ENCODE measurements at regions not wholly inside any gene's neighbourhood (a gene's known extent, or its start where the extent isn't known, plus 50 kb on each side); places are given as distances from the start of the nearest gene placed in this dataset.

- FAIRE-seq = no peak
Observed at GRCh38 chr4:116400480-116400879, 684.9 kb downstream of the TRAM1L1 start.

DNA sequence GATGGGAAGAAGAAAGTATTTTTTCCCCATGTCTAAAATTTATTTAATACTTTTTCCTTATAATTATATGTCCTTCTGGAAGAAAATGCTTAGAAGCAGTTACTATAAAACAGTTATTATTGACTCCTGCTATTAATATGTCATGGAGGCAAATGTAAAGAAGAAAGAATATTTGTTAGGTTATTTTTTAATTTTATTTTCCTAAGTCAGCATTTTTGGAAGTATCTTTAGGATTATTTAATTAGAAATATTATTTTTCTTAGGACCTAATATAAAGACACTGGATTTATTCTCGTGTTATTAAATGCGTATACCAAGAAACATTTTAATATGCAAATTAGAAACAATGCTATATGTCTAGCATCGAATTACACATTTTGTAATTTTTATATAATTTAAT, 687.7 kb downstream of the TRAM1L1 start:
- no peak for FAIRE-seq

DNA sequence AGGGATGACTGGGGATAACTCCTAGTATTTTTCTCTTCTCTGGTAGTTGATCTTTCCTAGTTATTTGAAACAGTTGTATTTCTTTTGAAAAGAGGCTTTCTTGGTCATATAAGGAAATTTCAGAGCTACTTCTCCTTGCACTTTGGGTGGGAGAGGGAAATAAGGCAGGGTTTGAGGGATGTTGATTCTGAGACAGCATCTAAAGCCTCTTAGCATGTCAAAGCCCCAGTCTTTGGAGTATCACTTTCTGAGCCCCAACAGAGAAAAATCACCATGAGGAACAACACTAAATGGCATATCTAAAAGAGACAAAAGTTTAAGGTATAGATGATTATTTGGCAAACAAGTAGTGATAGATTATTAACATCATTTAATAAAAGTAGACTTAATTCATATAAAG, 688.1 kb downstream of the TRAM1L1 start:
- no peak for FAIRE-seq

DNA sequence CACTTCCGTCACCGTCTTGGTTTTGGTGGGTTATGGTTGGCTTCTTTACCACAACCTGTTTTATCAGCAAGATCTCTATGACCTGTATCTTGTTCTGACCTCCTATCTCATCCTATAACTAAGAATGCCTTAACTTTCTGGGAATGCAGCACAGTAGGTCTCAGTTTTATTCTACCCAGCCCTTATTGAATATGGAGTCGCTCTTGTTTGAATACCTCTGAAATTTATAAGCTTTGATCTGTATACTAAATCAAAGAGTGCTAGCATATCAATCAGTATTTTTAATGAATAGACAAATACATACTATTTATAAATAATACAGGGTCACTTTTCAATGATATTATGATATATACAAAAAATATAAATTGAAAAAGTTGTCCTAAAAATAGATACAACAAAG, 690.0 kb downstream of the TRAM1L1 start:
- FAIRE-seq = no peak

DNA sequence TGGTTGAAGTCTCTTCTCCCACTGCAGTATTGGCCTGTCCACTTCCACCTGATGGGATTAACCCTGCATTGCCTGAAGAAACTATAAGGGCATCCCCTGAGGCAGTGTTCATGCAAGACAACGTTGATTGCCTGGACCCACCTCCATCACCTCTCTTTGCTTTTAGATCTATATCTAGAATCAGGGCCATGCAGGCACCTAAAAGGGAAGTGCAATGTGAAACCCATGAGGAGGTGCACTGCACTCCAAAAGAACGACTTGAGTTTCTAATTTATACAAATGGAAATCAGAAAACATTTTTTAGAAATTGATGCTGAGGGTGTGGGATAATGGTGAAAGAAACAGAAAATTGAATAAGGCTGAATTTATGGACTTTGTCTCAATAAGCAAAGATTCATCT, 694.4 kb downstream of the TRAM1L1 start:
- FAIRE-seq = no peak

GRCh38 chr4:116389139-116389538, 696.2 kb downstream of the TRAM1L1 start:
- no peak for FAIRE-seq

- no peak for FAIRE-seq
Observed at GRCh38 chr4:116387937-116388474, 697.4 kb downstream of the TRAM1L1 start.

GRCh38 chr4:116386856-116387255, 698.5 kb downstream of the TRAM1L1 start:
- no peak for FAIRE-seq

DNA sequence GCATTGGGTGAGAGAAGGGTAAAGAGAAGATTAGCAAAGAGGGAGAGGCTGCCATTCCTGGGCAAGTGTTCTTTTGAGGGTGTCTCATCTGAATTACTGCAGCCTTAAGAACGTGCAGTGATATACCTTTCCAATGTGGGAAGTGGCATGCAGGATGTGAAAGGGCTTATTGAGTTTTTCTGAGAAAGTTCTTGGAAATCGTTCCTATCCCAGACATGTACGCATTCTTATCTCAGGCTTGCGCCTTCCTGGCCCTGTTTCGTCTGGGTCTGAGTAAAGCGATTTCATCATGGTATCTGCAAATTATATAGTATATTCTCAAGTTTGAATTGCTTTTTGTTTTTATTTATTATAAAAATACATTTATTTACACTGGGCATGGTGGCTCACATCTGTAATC, 699.8 kb downstream of the TRAM1L1 start:
- no peak for FAIRE-seq

- FAIRE-seq = no peak
Observed at GRCh38 chr4:116374815-116375214, 710.6 kb downstream of the TRAM1L1 start.

- FAIRE-seq = no peak
Observed at GRCh38 chr4:116362583-116362982, 722.8 kb downstream of the TRAM1L1 start.

DNA sequence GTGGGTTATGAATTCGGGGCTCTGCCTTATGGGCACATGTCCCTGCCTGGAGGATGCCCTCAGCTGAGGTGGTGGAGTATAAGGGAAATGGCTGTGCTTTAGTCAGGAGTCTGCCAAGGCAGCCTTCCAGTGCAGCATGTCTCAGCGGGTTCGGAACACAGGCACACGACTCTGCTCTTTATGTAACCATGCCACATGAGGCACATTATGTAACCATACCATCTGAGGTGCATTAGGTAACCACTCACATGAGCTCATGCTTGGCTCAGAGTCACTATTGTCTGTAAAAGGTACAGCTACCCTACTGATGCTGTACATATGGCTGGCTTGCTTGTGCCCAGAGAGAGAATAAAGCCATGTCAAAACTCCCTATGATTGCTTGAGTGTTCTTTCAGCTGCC, 723.6 kb downstream of the TRAM1L1 start:
- no peak for FAIRE-seq

DNA sequence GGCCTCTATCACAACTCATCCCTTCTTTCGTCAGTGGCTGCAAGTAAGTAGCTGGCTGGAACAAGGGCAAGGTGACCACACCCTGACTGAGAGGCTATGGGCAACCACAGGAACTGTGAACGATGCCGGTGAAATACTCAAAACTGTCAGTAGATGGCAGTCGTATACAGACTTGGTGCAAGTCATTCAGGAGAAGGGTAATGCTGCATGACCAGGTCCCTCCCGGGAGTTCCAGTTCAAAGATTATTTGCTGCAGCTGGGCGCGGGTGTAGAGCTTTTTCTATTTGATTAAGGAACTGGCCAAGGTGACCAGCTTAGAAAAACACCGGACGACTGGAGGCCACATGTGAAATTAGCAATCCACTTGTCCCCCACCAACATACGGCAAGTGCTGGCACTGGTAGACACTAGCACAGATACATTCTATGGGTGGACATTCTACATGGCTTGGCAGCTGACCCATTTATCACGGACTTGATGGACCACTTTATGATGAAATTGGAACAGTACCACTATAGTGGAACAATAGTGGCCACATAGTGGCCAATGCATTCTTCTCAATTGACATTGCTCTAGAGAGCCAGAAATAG, 726.6 kb downstream of the TRAM1L1 start:
- no peak for FAIRE-seq

- FAIRE-seq = no peak
Observed at GRCh38 chr4:116357758-116358157, 727.6 kb downstream of the TRAM1L1 start.

DNA sequence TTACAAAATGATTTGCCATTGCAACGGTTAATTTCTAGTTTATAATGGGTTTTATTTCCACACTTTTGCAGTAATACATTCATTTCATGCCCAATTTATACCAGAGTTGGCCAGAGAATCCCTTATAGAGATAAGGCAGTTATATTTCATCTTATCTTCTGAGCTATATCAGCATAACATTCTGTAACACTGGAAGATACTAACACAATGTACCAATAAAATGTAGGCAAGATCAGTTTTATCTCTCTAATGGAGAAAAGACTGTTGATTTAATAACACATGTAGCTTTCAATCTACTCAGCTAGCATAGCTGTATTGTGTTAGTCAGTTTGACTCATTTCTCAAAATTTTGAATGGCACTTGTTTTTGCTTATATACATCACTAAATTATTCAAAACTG, 738.6 kb downstream of the TRAM1L1 start:
- no peak for FAIRE-seq

DNA sequence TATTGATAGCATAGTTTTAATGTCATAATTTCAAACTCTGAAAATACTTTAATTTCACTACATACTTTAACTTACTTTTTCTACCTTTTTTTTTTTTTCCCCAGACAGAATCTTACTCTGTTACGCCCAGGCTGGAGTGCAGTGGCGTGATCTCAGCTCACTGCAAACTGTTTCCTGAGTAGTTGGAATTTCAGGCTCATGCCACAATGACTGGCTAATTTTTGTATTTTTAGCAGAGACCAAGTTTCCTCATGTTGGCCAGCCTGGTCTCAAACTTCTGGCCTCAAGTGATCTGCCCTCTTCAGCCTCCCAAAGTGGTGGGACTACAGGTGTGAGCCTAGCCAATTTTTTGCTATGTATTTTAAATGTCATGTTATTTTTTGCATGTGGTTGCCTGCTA, 741.6 kb downstream of the TRAM1L1 start:
- FAIRE-seq = no peak

GRCh38 chr4:116342143-116342542, 743.2 kb downstream of the TRAM1L1 start:
- FAIRE-seq = no peak

DNA sequence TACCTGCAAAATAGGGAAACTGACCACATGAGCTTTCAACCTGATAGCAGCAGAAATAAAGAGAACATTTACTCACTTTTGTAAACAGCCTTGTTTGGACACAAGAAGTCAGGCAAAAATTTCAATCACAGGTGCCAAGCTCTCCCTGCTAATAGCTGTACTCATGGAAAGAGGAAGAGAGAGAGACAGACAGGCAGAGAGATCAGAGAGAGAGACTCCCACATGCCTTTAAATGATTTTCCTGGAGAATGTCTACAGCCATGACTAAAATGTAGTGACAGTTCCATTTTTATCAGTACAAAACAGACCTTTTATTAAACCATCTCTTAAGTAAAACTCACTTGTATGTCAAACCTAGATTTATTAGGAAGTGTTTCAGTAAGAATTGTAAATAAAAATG, 752.9 kb downstream of the TRAM1L1 start:
- no peak for FAIRE-seq

GRCh38 chr4:116328261-116328860, 757.0 kb downstream of the TRAM1L1 start:
- no peak for FAIRE-seq

- no peak for FAIRE-seq
Observed at GRCh38 chr4:116323606-116324005, 761.8 kb downstream of the TRAM1L1 start.

DNA sequence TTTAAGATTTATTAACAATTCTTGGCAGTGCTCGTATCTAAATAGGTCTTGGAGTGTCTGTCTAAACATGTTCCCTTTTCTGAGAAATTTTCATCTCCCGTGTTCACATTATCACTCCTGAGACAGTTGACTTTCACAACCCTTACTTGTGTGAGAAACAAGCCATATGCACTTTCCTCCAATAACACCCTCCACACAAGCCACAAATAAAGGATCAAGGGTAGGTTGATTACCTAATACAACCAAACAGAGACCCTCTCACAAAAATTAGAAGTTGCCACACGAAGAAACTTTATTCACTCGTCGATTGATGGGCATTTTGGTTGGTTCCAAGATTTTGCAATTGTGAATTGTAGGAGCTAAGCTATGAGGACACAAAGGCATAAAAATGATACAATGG, 763.9 kb downstream of the TRAM1L1 start:
- FAIRE-seq = no peak

DNA sequence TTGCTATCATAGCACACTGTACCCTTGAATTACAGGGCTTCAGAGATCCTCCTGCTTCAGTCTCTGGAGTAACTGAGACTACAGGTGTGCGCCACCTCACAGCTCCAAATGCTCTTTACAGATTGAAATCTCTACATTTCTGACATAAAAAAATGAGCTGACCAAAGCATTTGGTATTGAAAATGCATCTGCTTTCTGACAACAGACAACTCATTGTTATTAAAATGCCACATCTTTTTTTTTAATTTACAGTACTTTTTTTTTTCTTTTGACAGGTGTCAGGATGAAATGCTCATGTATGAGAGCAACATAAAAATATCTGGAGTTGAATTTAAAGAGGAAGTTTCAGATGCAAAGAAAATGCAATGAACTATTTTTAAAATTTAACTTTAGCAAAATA, 764.5 kb downstream of the TRAM1L1 start:
- no peak for FAIRE-seq

- no peak for FAIRE-seq
Observed at GRCh38 chr4:116303736-116304188, 781.6 kb downstream of the TRAM1L1 start.

DNA sequence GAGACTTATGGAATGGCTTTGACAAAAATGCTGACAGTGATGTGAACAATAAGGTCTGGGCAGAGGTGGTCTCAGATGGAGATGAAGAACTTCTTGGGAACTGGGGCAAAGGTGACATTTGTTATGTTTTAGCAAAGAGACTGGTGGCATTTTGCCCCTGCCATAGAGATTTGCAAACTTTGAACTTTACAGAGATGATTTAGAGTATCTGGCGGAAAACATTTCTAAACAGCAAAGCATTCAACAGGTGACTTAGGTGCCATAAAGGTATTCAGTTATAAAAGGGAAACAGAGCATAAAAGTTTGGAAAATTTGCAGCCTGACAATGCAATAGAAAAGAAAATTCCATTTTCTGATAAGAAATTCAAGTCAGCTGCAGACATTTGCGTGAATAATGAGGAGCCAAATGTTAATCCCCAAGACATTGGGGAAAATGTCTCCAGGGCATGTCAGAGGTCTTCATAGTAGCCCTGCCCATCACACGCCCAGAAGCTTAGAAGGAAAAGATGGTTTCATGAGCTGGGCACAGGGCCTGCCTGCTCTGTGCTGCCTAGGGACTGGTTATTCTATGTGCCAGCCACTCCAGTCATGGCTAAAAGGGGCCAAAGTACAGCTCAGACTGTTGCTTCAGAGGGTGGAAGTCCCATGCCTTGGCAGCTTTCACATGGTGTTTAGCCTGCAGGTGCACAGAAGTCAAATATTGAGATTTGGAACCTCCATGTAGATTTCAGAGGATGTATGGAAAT, 782.2 kb downstream of the TRAM1L1 start:
- no peak for FAIRE-seq

Data from islet of Langerhans (tissue), 1 donor.